OCI-LY3 (cell line): ENCODE measurements at regions not wholly inside any gene's neighbourhood (a gene's known extent, or its start where the extent isn't known, plus 50 kb on each side); places are given as distances from the start of the nearest gene placed in this dataset.

ENCODE experiments used
- EZH2phosphoT487 ChIP-seq: fragments of 200-600 bp; shearing (Covaris generic); IDR thresholded peaks from 2 replicates; pipeline ENCODE4 v1.6.1; 2018; ENCODE audit warnings: antibody characterized with exemption, mixed run types, low read depth
- TF ChIP-seq, protein P1 (sequence below): fragments of 200-600, 300-600 bp; sonication (generic); IDR thresholded peaks from 2 replicates; pipeline ENCODE4 v1.5.1; 2014; ENCODE audit warnings: antibody characterized with exemption, low read length, low read depth

DNA sequence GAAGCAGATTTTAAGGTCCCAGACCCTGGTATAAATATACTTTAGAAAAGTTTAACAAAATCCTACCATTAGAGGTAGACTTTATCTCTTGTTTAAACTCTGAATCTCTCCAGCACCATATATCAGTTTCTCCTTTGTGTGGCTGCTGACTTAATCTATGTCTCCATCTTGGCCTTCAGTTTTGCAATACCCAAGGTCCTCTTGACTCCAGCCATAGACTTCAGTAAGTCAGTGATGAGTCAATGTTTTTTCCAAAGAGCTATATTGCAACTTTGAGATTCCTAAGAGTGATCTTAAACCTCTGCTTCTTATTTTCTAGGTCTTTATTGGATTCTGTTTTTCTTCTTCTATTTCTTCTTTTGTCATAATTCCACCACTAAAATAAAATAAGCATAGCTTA lies 50.8 kb upstream of the ADGRL3 start:
- TF ChIP-seq, protein P1, sequence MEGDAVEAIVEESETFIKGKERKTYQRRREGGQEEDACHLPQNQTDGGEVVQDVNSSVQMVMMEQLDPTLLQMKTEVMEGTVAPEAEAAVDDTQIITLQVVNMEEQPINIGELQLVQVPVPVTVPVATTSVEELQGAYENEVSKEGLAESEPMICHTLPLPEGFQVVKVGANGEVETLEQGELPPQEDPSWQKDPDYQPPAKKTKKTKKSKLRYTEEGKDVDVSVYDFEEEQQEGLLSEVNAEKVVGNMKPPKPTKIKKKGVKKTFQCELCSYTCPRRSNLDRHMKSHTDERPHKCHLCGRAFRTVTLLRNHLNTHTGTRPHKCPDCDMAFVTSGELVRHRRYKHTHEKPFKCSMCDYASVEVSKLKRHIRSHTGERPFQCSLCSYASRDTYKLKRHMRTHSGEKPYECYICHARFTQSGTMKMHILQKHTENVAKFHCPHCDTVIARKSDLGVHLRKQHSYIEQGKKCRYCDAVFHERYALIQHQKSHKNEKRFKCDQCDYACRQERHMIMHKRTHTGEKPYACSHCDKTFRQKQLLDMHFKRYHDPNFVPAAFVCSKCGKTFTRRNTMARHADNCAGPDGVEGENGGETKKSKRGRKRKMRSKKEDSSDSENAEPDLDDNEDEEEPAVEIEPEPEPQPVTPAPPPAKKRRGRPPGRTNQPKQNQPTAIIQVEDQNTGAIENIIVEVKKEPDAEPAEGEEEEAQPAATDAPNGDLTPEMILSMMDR = no peak
- TF ChIP-seq EZH2phosphoT487 = no peak
